Thyroid gland (tissue), 4 donors: ENCODE measurements at regions not wholly inside any gene's neighbourhood (a gene's known extent, or its start where the extent isn't known, plus 50 kb on each side); places are given as distances from the start of the nearest gene placed in this dataset.

Experiments used
- POLR2A ChIP-seq, 2 donors: fragments of 450-650 bp; IDR thresholded peaks; one replicate each; pipeline ENCODE4 v1.6.1; 2017; ENCODE audit warnings: antibody characterized with exemption in 2 of 2, mild to moderate bottlenecking in 2 of 2, moderate library complexity in 1 of 2
- TF ChIP-seq, protein P1 (sequence below), 6 experiments: fragments of 200-600 bp in 3 of 6; fragments of 450-650 bp in 3 of 6; sonication (generic) in 3 of 6; IDR thresholded peaks; one replicate each; pipeline ENCODE4 v1.5.1; 2016 to 2019; ENCODE audit warnings: antibody characterized with exemption in 6 of 6, mild to moderate bottlenecking in 2 of 6, inconsistent platforms in 1 of 6, moderate library complexity in 1 of 6

DNA sequence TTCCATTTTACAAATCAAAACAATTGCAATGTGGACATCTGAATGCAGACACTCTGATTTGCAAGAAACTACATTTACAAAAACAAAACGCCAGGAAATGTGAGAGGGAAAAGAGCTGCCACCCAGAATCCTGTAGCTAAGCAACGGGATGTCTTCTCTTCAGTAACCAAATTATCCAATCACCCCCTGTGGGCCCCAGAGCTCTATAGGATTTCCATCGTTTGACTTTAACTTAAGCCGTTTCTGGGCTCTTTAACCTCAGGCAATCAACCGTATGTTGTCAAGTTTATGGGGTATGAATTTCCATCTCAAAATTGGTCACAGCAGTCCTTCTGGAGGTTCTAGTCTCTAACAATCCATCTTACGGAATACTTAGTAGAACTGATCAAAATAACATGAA is 240.5 kb downstream of the ETV1 start:
- TF ChIP-seq, protein P1, sequence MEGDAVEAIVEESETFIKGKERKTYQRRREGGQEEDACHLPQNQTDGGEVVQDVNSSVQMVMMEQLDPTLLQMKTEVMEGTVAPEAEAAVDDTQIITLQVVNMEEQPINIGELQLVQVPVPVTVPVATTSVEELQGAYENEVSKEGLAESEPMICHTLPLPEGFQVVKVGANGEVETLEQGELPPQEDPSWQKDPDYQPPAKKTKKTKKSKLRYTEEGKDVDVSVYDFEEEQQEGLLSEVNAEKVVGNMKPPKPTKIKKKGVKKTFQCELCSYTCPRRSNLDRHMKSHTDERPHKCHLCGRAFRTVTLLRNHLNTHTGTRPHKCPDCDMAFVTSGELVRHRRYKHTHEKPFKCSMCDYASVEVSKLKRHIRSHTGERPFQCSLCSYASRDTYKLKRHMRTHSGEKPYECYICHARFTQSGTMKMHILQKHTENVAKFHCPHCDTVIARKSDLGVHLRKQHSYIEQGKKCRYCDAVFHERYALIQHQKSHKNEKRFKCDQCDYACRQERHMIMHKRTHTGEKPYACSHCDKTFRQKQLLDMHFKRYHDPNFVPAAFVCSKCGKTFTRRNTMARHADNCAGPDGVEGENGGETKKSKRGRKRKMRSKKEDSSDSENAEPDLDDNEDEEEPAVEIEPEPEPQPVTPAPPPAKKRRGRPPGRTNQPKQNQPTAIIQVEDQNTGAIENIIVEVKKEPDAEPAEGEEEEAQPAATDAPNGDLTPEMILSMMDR (IDR thresholded peaks at IDR 0.05) = no peak
- no peak for TF ChIP-seq POLR2A (IDR thresholded peaks at IDR 0.05)
